ENCODE measurements at regions not wholly inside any gene's neighbourhood (a gene's known extent, or its start where the extent isn't known, plus 50 kb on each side); places are given as distances from the start of the nearest gene placed in this dataset.

GRCh38 chr2:183495589-183496267, 371.5 kb downstream of the NUP35 start:
- Mint-ChIP-seq H3K4me3 (no peak overlapping the region), H3K4me1 (no peaks in the 10 kb centered on the region), H3K27me3 (no peaks in the 10 kb centered on the region), H3K27ac (no peak overlapping the region), H3K36me3 (no peaks in the 10 kb centered on the region), H3K9me3 (peaks cover 0 to 6% of the 10 kb centered on the region in 2 donors)
- peak; percentile 63 to 65 for ATAC-seq (replicated peaks)
- DNase-seq, result no peak

- no peak for DNase-seq
- ATAC-seq (replicated peaks), result no peak
Observed at GRCh38 chr2:183497861-183498260, 373.6 kb downstream of the NUP35 start.

GRCh38 chr2:183505911-183506310, 381.7 kb downstream of the NUP35 start:
- DNase-seq (no peak), ATAC-seq (replicated peaks) (peak; percentile 46 to 81)

More at GRCh38 chr2:183497861-183498260, 373.6 kb downstream of the NUP35 start:
- no peaks in the 10 kb centered on the region for H3K36me3 Mint-ChIP-seq
- peaks cover 0 to 11% of the 10 kb centered on the region in 2 donors for H3K9me3 Mint-ChIP-seq
- H3K4me1 Mint-ChIP-seq, result no peaks in the 10 kb centered on the region
- H3K4me3 Mint-ChIP-seq, result no peak overlapping the region
- H3K27me3 Mint-ChIP-seq, result no peaks in the 10 kb centered on the region
- no peak overlapping the region for H3K27ac Mint-ChIP-seq

GRCh38 chr2:183511154-183511553, 386.9 kb downstream of the NUP35 start:
- Mint-ChIP-seq H3K4me1 (no peaks in the 10 kb centered on the region), H3K36me3 (no peaks in the 10 kb centered on the region), H3K4me3 (no peak overlapping the region), H3K9me3 (peaks cover 8 to 19% of the 10 kb centered on the region in 2 donors), H3K27me3 (no peaks in the 10 kb centered on the region), H3K27ac (no peak overlapping the region)
- DNase-seq (no peak), ATAC-seq (replicated peaks) (no peak)

More at GRCh38 chr2:183505911-183506310, 381.7 kb downstream of the NUP35 start:
- Mint-ChIP-seq H3K9me3 (peaks cover 10 to 20% of the 10 kb centered on the region in 2 donors), H3K27me3 (no peaks in the 10 kb centered on the region), H3K4me1 (no peaks in the 10 kb centered on the region), H3K36me3 (no peaks in the 10 kb centered on the region), H3K4me3 (no peak overlapping the region), H3K27ac (no peak overlapping the region)

GRCh38 chr2:183519371-183520056, 395.3 kb downstream of the NUP35 start:
- Mint-ChIP-seq H3K27me3 (no peaks in the 10 kb centered on the region), H3K4me1 (no peaks in the 10 kb centered on the region), H3K4me3 (no peak overlapping the region), H3K36me3 (no peaks in the 10 kb centered on the region), H3K9me3 (peaks cover 4 to 9% of the 10 kb centered on the region in 2 donors), H3K27ac (no peak overlapping the region)
- no peak for ATAC-seq (replicated peaks)
- no peak for DNase-seq

- H3K36me3 Mint-ChIP-seq, result no peaks in the 10 kb centered on the region
- no peaks in the 10 kb centered on the region for H3K4me1 Mint-ChIP-seq
- DNase-seq (no peak), ATAC-seq (replicated peaks) (no peak)
- H3K27ac Mint-ChIP-seq, result no peak overlapping the region
- H3K9me3 Mint-ChIP-seq, result peaks cover 4 to 9% of the 10 kb centered on the region in 2 donors
- no peak overlapping the region for H3K4me3 Mint-ChIP-seq
- no peaks in the 10 kb centered on the region for H3K27me3 Mint-ChIP-seq
Observed at GRCh38 chr2:183521911-183522310, 397.7 kb downstream of the NUP35 start.

GRCh38 chr2:183522489-183523266, 398.4 kb downstream of the NUP35 start:
- Mint-ChIP-seq H3K4me3 (no peak overlapping the region), H3K4me1 (no peaks in the 10 kb centered on the region), H3K36me3 (no peaks in the 10 kb centered on the region), H3K27ac (no peak overlapping the region), H3K9me3 (peaks cover 4 to 11% of the 10 kb centered on the region in 2 donors), H3K27me3 (no peaks in the 10 kb centered on the region)
- ATAC-seq (replicated peaks) (no peak), DNase-seq (no peak)

- DNase-seq (no peak), ATAC-seq (replicated peaks) (no peak)
- H3K27me3 Mint-ChIP-seq, result no peaks in the 10 kb centered on the region
- no peak overlapping the region for H3K4me3 Mint-ChIP-seq
- no peaks in the 10 kb centered on the region for H3K4me1 Mint-ChIP-seq
- peaks cover 0 to 7% of the 10 kb centered on the region in 2 donors for H3K9me3 Mint-ChIP-seq
- H3K36me3 Mint-ChIP-seq, result no peaks in the 10 kb centered on the region
- no peak overlapping the region for H3K27ac Mint-ChIP-seq
Observed at GRCh38 chr2:183530333-183530901, 406.2 kb downstream of the NUP35 start.

- DNase-seq (no peak), ATAC-seq (replicated peaks) (no peak)
- no peaks in the 10 kb centered on the region for H3K4me1 Mint-ChIP-seq
- H3K4me3 Mint-ChIP-seq, result no peak overlapping the region
- H3K9me3 Mint-ChIP-seq, result peaks cover 0 to 8% of the 10 kb centered on the region in 2 donors
- H3K27me3 Mint-ChIP-seq, result no peaks in the 10 kb centered on the region
- H3K36me3 Mint-ChIP-seq, result no peaks in the 10 kb centered on the region
- no peak overlapping the region for H3K27ac Mint-ChIP-seq
Observed at GRCh38 chr2:183532514-183532913, 408.3 kb downstream of the NUP35 start.

- H3K4me1 Mint-ChIP-seq, result no peaks in the 10 kb centered on the region
Observed at GRCh38 chr2:183533021-183533420, 408.8 kb downstream of the NUP35 start.

GRCh38 chr2:183536290-183536689, 412.0 kb downstream of the NUP35 start:
- no peak for DNase-seq
- H3K4me3 Mint-ChIP-seq, result no peak overlapping the region
- no peak overlapping the region for H3K27ac Mint-ChIP-seq
- H3K36me3 Mint-ChIP-seq, result no peaks in the 10 kb centered on the region
- no peaks in the 10 kb centered on the region for H3K27me3 Mint-ChIP-seq
- no peak for ATAC-seq (replicated peaks)
- peaks cover 0 to 2% of the 10 kb centered on the region in 2 donors for H3K9me3 Mint-ChIP-seq
- no peaks in the 10 kb centered on the region for H3K4me1 Mint-ChIP-seq

More at GRCh38 chr2:183533021-183533420, 408.8 kb downstream of the NUP35 start:
- Mint-ChIP-seq H3K36me3 (no peaks in the 10 kb centered on the region), H3K27me3 (no peaks in the 10 kb centered on the region), H3K9me3 (peaks cover 0 to 4% of the 10 kb centered on the region in 2 donors), H3K4me3 (no peak overlapping the region), H3K27ac (no peak overlapping the region)
- DNase-seq, result no peak
- no peak for ATAC-seq (replicated peaks)

- Mint-ChIP-seq H3K27ac (no peak overlapping the region), H3K9me3 (peaks cover under 1 to 2% of the 10 kb centered on the region in 2 donors), H3K4me3 (no peak overlapping the region), H3K36me3 (no peaks in the 10 kb centered on the region), H3K4me1 (no peaks in the 10 kb centered on the region), H3K27me3 (no peaks in the 10 kb centered on the region)
- ATAC-seq (replicated peaks) (no peak), DNase-seq (no peak)
Observed at GRCh38 chr2:183536714-183537113, 412.5 kb downstream of the NUP35 start.

- DNase-seq, result no peak
- Mint-ChIP-seq H3K27me3 (no peaks in the 10 kb centered on the region), H3K4me3 (no peak overlapping the region), H3K4me1 (no peaks in the 10 kb centered on the region), H3K27ac (no peak overlapping the region), H3K36me3 (no peaks in the 10 kb centered on the region), H3K9me3 (peaks cover 9 to 14% of the 10 kb centered on the region in 2 donors)
- ATAC-seq (replicated peaks), result no peak
Observed at GRCh38 chr2:183541766-183542165, 417.5 kb downstream of the NUP35 start.

- ATAC-seq (replicated peaks), result no peak
- H3K4me3 Mint-ChIP-seq, result no peak overlapping the region
- H3K9me3 Mint-ChIP-seq, result peaks cover 12 to 15% of the 10 kb centered on the region in 2 donors
- H3K36me3 Mint-ChIP-seq, result no peaks in the 10 kb centered on the region
- H3K27ac Mint-ChIP-seq, result no peak overlapping the region
- H3K27me3 Mint-ChIP-seq, result no peaks in the 10 kb centered on the region
- H3K4me1 Mint-ChIP-seq, result no peaks in the 10 kb centered on the region
- no peak for DNase-seq
Observed at GRCh38 chr2:183542606-183543005, 418.4 kb downstream of the NUP35 start.
